Lung (tissue), 11 donors: ENCODE measurements at regions not wholly inside any gene's neighbourhood (a gene's known extent, or its start where the extent isn't known, plus 50 kb on each side); places are given as distances from the start of the nearest gene placed in this dataset.

Source experiments
- ATAC-seq: fragments of 200-7000 bp; cut with Tn5 transposase; one replicate; pipeline ENCODE4 v1.9.1; 2020; ENCODE audit warnings: moderate number of reproducible peaks; ENCODE audit not compliant: insufficient read depth, low FRiP score
- DNase-seq, 3 donors: peaks; one replicate each; pipeline ENCODE4 v3.0.0-alpha.2; 2013 to 2017
- H3K27ac ChIP-seq, 2 donors: one replicate each; pipeline ENCODE4 v1.5.1; 2013; ENCODE audit warnings: mild to moderate bottlenecking in 2 of 2, moderate library complexity in 2 of 2, control low read depth in 1 of 2, inconsistent platforms in 1 of 2, low read depth in 1 of 2, low read length in 1 of 2
- H3K27me3 ChIP-seq, 3 donors: one replicate each; pipeline ENCODE4 v1.5.1; 2013; ENCODE audit warnings: low read length in 2 of 3; ENCODE audit not compliant: control insufficient read depth in 3 of 3, insufficient read depth in 3 of 3
- H3K36me3 ChIP-seq, 4 donors: one replicate each; pipeline ENCODE4 v1.5.1; 2013; ENCODE audit warnings: low read length in 4 of 4, mild to moderate bottlenecking in 1 of 4, moderate library complexity in 1 of 4; ENCODE audit not compliant: control insufficient read depth in 4 of 4, insufficient read depth in 4 of 4
- H3K4me1 ChIP-seq, 5 donors: one replicate each; pipeline ENCODE4 v1.5.1; 2013; ENCODE audit warnings: low read length in 5 of 5, mild to moderate bottlenecking in 2 of 5, moderate library complexity in 1 of 5; ENCODE audit not compliant: control insufficient read depth in 5 of 5, insufficient read depth in 5 of 5
- H3K4me3 ChIP-seq: one replicate; pipeline ENCODE4 v1.5.1; 2013; ENCODE audit warnings: mild to moderate bottlenecking, control low read depth, moderate library complexity
- H3K9ac ChIP-seq, 2 donors: one replicate each; pipeline ENCODE4 v1.5.1; 2013; ENCODE audit warnings: low read length in 2 of 2, control low read depth in 1 of 2; ENCODE audit not compliant: insufficient read depth in 1 of 2
- H3K9me3 ChIP-seq, 4 donors: one replicate each; pipeline ENCODE4 v1.5.1; 2013; ENCODE audit warnings: low read length in 3 of 4, mild to moderate bottlenecking in 1 of 4, moderate library complexity in 1 of 4; ENCODE audit not compliant: control insufficient read depth in 4 of 4, insufficient read depth in 3 of 4
- WGBS, 2 donors: extraction: QIAGEN DNeasy Blood & Tissue Kit; methylation state at CpG; one replicate each; pipeline ENCODE4 v1.1.7; 2013; 5-methylcytosine and 5-hydroxymethylcytosine counted together
- TF ChIP-seq, protein P1 (sequence below): IDR thresholded peaks from 2 replicates; pipeline ENCODE4 v1.5.1; 2012; ENCODE audit warnings: mild to moderate bottlenecking; ENCODE audit errors: control extremely low read depth, extremely low read depth
- donor health status: control.
- donor health status: control.
- donor health status: Bipolar disorder and iron deficiency.
- donor health status: healthy.
- donor health status: DM: yes; HTN: yes; CAD: no.

DNA sequence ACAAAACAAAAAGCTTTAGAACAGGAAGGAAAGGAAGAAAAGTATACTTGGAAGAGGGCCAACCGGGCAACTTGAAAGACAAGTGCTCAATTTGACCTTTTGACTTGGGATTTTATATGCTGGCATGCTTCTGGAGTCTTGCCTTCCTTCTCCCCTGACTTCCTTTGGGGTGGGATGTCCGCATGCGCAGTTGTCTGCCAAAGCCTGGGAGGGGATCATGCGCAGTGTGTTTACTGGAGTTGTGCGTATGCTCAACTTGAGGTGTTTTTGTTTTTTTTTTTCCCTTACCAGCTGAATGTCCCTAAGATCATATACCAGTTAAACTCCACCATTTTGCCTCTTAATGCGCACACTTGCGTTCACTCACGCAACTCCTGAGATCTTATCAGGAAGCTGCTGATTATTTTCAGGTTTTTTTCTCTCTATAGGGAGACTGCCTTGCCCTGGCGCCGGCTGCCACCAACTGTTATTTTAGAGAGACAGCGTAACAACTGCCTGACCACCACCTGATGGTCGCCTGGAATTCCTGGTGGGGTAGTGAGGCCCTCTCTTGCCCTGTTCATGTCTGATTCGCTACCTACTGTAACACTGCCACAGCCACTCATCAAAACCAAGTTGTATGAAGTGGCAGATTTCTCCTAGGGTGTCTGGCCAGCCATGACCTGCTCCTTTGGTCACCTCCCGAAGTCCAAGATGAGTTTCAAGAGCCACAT is 138.7 kb upstream of the ZNF644 start:
- WGBS, 2 donors = 90 to 92% methylated on average over 14 of the region's 14 CpGs
- TF ChIP-seq, protein P1, sequence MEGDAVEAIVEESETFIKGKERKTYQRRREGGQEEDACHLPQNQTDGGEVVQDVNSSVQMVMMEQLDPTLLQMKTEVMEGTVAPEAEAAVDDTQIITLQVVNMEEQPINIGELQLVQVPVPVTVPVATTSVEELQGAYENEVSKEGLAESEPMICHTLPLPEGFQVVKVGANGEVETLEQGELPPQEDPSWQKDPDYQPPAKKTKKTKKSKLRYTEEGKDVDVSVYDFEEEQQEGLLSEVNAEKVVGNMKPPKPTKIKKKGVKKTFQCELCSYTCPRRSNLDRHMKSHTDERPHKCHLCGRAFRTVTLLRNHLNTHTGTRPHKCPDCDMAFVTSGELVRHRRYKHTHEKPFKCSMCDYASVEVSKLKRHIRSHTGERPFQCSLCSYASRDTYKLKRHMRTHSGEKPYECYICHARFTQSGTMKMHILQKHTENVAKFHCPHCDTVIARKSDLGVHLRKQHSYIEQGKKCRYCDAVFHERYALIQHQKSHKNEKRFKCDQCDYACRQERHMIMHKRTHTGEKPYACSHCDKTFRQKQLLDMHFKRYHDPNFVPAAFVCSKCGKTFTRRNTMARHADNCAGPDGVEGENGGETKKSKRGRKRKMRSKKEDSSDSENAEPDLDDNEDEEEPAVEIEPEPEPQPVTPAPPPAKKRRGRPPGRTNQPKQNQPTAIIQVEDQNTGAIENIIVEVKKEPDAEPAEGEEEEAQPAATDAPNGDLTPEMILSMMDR = no peak
- no peak overlapping the region for H3K27ac ChIP-seq

DNA sequence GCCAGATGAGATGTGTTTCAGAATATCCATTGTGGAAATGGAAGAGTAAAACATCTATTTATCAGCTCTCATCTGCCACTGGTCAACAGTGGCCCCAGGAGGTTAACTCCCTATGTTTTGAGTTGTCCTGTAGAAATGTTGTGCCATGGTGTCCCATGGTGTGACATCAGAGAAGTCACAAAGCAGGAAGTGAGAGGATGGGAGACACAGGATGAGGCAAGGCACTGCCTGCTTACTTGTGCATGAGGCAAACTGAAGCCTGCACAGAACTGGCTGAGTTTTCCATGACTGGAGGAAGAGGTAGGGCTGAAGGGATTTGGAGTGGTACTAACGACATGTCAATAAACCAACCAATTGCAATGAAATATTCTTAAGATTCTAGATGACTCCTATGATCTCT is 131.5 kb upstream of the ZNF644 start:
- WGBS, 2 donors = 86 to 100% methylated on average over 1 of the region's 1 CpG
- no peak overlapping the region for H3K27ac ChIP-seq

More for the DNA sequence above, 138.7 kb upstream of the ZNF644 start:
- ATAC-seq = no peak
- H3K36me3 ChIP-seq = no peaks in the 10 kb centered on the region
- DNase-seq = peak in 1 of 3 donors; percentile 17
- peaks cover 0 to 5% (median 0%) of the 10 kb centered on the region in 5 donors for H3K4me1 ChIP-seq
- H3K4me3 ChIP-seq = no peak overlapping the region
- no peak overlapping the region for H3K9ac ChIP-seq
- no peaks in the 10 kb centered on the region for H3K9me3 ChIP-seq
- H3K27me3 ChIP-seq = no peaks in the 10 kb centered on the region

GRCh38 chr1:91152331-91152730 is 130.5 kb upstream of the ZNF644 start:
- Histone ChIP-seq H3K4me3 (no peak overlapping the region), H3K4me1 (peaks cover 0 to 1% (median 0%) of the 10 kb centered on the region in 5 donors), H3K9me3 (no peaks in the 10 kb centered on the region), H3K9ac (no peak overlapping the region), H3K27me3 (no peaks in the 10 kb centered on the region), H3K36me3 (no peaks in the 10 kb centered on the region), H3K27ac (no peak overlapping the region)
- ATAC-seq = no peak
- TF ChIP-seq, protein P1 = no peak
- 70 to 85% methylated on average over 5 of the region's 5 CpGs for WGBS, 2 donors
- peak in 1 of 3 donors; percentile 4 for DNase-seq

More for the DNA sequence above, 131.5 kb upstream of the ZNF644 start:
- Histone ChIP-seq H3K36me3 (no peaks in the 10 kb centered on the region), H3K9ac (no peak overlapping the region), H3K4me3 (no peak overlapping the region), H3K4me1 (peaks cover 0 to 1% (median 0%) of the 10 kb centered on the region in 5 donors), H3K9me3 (no peaks in the 10 kb centered on the region), H3K27me3 (no peaks in the 10 kb centered on the region)
- DNase-seq (no peak), ATAC-seq (no peak)
- TF ChIP-seq, protein P1 = no peak

GRCh38 chr1:91151702-91152101 is 129.9 kb upstream of the ZNF644 start:
- Histone ChIP-seq H3K36me3 (no peaks in the 10 kb centered on the region), H3K4me3 (no peak overlapping the region), H3K9me3 (no peaks in the 10 kb centered on the region), H3K27me3 (no peaks in the 10 kb centered on the region), H3K4me1 (peaks cover 0 to 1% (median 0%) of the 10 kb centered on the region in 5 donors), H3K9ac (no peak overlapping the region), H3K27ac (no peak overlapping the region)
- TF ChIP-seq, protein P1 = no peak
- 82 to 90% methylated on average over 1 of the region's 1 CpG for WGBS, 2 donors
- ATAC-seq = no peak
- DNase-seq = no peak
